Bronchial epithelial cell (primary cell): ENCODE measurements at regions not wholly inside any gene's neighbourhood (a gene's known extent, or its start where the extent isn't known, plus 50 kb on each side); places are given as distances from the start of the nearest gene placed in this dataset.

Source experiments
- DNase-seq: peaks from one replicate; pipeline ENCODE4 v3.0.0-alpha.2; 2010; ENCODE audit warnings: low read depth
- FAIRE-seq: peaks from 2 replicates; lab custom pipeline; 2011; peaks lifted over from hg19 to GRCh38; lab: Jason Lieb, UNC
- H3K27me3 ChIP-seq: 2 replicates; pipeline ENCODE4 v1.5.1; 2011; ENCODE audit warnings: low read length; ENCODE audit not compliant: control insufficient read depth, insufficient read depth
- H3K36me3 ChIP-seq: 2 replicates; pipeline ENCODE4 v1.5.1; 2011; ENCODE audit warnings: low read length; ENCODE audit not compliant: control insufficient read depth, insufficient read depth
- H3K4me3 ChIP-seq: 2 replicates; pipeline ENCODE4 v1.5.1; 2011; ENCODE audit warnings: mild to moderate bottlenecking, low read depth, low read length, control low read depth
- TF ChIP-seq, protein P1 (sequence below): IDR thresholded peaks from 2 replicates; pipeline ENCODE4 v1.5.1; 2011; ENCODE audit warnings: mild to moderate bottlenecking, moderate library complexity, low read length, control low read depth, inconsistent platforms; ENCODE audit not compliant: insufficient read depth, severe bottlenecking

- no peak for FAIRE-seq
Measured at GRCh38 chr2:53460937-53461336, 306.7 kb upstream of the CHAC2 start.

GRCh38 chr2:53460347-53460746, 307.3 kb upstream of the CHAC2 start:
- DNase-seq (peak; percentile 59), FAIRE-seq (no peak)
- H3K27me3 ChIP-seq, result peaks cover 3% of the 10 kb centered on the region

More at GRCh38 chr2:53460937-53461336, 306.7 kb upstream of the CHAC2 start:
- Histone ChIP-seq H3K4me3 (no peak overlapping the region), H3K36me3 (no peaks in the 10 kb centered on the region), H3K27me3 (peaks cover 3% of the 10 kb centered on the region)
- no peak for DNase-seq
- TF ChIP-seq, protein P1, sequence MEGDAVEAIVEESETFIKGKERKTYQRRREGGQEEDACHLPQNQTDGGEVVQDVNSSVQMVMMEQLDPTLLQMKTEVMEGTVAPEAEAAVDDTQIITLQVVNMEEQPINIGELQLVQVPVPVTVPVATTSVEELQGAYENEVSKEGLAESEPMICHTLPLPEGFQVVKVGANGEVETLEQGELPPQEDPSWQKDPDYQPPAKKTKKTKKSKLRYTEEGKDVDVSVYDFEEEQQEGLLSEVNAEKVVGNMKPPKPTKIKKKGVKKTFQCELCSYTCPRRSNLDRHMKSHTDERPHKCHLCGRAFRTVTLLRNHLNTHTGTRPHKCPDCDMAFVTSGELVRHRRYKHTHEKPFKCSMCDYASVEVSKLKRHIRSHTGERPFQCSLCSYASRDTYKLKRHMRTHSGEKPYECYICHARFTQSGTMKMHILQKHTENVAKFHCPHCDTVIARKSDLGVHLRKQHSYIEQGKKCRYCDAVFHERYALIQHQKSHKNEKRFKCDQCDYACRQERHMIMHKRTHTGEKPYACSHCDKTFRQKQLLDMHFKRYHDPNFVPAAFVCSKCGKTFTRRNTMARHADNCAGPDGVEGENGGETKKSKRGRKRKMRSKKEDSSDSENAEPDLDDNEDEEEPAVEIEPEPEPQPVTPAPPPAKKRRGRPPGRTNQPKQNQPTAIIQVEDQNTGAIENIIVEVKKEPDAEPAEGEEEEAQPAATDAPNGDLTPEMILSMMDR, result no peak

DNA sequence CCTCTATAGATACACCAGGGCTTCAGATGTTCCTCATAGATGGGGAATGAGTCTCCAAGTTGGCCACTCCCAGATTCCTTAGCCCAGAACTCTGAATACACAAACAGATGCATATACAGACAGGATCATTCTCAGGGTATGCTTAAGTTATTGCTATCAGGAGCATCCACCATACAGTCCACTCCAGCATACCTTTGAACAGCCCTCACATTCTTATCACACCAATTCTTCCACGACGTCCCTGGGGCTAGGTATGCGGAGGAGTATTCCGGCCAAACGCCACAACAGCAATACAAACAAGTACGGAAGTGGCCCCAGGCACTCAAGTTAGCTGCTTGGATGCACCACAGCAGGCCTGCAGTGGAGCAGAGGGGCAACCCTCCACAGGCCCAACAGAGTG, 312.5 kb upstream of the CHAC2 start:
- Histone ChIP-seq H3K4me3 (no peak overlapping the region), H3K27me3 (no peaks in the 10 kb centered on the region), H3K36me3 (no peaks in the 10 kb centered on the region)
- FAIRE-seq (no peak), DNase-seq (peak; percentile 26)
- TF ChIP-seq, protein P1, result no peak

More at GRCh38 chr2:53460347-53460746, 307.3 kb upstream of the CHAC2 start:
- Histone ChIP-seq H3K4me3 (no peak overlapping the region), H3K36me3 (no peaks in the 10 kb centered on the region)
- TF ChIP-seq, protein P1, result peak; percentile 31

- TF ChIP-seq, protein P1, result no peak
- FAIRE-seq, result no peak
- Histone ChIP-seq H3K36me3 (no peaks in the 10 kb centered on the region), H3K27me3 (no peaks in the 10 kb centered on the region), H3K4me3 (no peak overlapping the region)
- DNase-seq, result no peak
Measured at GRCh38 chr2:53452957-53453748, 314.5 kb upstream of the CHAC2 start.

DNA sequence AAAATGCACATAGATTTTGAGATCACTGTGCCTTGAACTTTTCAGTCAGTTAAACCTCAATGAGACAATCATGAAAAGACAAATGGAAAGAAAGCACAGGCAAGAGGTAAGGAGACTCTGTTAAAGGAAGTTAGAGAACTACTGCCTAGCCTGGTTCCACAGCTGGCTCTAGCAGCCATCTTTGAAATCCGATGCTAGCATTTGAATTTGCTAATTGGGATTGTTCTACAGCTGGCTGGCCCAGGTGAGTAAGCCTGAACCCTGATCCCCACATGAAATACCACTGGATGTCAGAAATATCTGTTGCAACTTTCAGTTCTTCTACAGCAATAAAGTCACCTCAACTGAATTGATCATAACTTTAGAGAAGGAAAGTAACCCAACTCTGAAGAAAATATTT, 315.2 kb upstream of the CHAC2 start:
- FAIRE-seq (no peak), DNase-seq (no peak)
- no peak overlapping the region for H3K4me3 ChIP-seq
- TF ChIP-seq, protein P1, result no peak
- H3K27me3 ChIP-seq, result no peaks in the 10 kb centered on the region
- no peaks in the 10 kb centered on the region for H3K36me3 ChIP-seq
